ENCODE measurements at regions not wholly inside any gene's neighbourhood (a gene's known extent, or its start where the extent isn't known, plus 50 kb on each side); places are given as distances from the start of the nearest gene placed in this dataset.

- no peak overlapping the region for H3K4me3 ChIP-seq (ENCODE audit: low read depth, low read length)
- no peaks in the 10 kb centered on the region for H3K79me2 ChIP-seq
- no peak overlapping the region for H3K4me2 ChIP-seq (ENCODE audit: low read length)
- H3K9ac ChIP-seq = no peak overlapping the region
- H3K36me3 ChIP-seq (ENCODE audit: control insufficient read depth, insufficient read depth, low read length) = no peaks in the 10 kb centered on the region
- TF ChIP-seq, protein P1, sequence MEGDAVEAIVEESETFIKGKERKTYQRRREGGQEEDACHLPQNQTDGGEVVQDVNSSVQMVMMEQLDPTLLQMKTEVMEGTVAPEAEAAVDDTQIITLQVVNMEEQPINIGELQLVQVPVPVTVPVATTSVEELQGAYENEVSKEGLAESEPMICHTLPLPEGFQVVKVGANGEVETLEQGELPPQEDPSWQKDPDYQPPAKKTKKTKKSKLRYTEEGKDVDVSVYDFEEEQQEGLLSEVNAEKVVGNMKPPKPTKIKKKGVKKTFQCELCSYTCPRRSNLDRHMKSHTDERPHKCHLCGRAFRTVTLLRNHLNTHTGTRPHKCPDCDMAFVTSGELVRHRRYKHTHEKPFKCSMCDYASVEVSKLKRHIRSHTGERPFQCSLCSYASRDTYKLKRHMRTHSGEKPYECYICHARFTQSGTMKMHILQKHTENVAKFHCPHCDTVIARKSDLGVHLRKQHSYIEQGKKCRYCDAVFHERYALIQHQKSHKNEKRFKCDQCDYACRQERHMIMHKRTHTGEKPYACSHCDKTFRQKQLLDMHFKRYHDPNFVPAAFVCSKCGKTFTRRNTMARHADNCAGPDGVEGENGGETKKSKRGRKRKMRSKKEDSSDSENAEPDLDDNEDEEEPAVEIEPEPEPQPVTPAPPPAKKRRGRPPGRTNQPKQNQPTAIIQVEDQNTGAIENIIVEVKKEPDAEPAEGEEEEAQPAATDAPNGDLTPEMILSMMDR (IDR thresholded peaks at IDR 0.05) = no peak
- no peaks in the 10 kb centered on the region for H3K9me3 ChIP-seq (ENCODE audit: control insufficient read depth, low read length)
- H3K27me3 ChIP-seq (ENCODE audit: control insufficient read depth, insufficient read depth, low read length) = no peaks in the 10 kb centered on the region
- peaks cover 53% of the 10 kb centered on the region for H3K4me1 ChIP-seq
- H2AFZ ChIP-seq = no peak overlapping the region
- H3K27ac ChIP-seq = peak overlapping the region; percentile 50
These were observed 78.2 kb downstream of the IRF2BPL start for GRCh38 chr14:76950055-76951020.

- Histone ChIP-seq H3K79me2 (no peaks in the 10 kb centered on the region), H3K36me3 (ENCODE audit: control insufficient read depth, insufficient read depth, low read length) (no peaks in the 10 kb centered on the region), H3K4me3 (ENCODE audit: low read depth, low read length) (no peak overlapping the region), H3K9ac (no peak overlapping the region), H2AFZ (no peak overlapping the region), H3K4me2 (ENCODE audit: low read length) (no peak overlapping the region), H3K9me3 (ENCODE audit: control insufficient read depth, low read length) (no peaks in the 10 kb centered on the region), H3K27me3 (ENCODE audit: control insufficient read depth, insufficient read depth, low read length) (no peaks in the 10 kb centered on the region), H3K27ac (peak overlapping the region; percentile 94), H3K4me1 (peaks cover 39% of the 10 kb centered on the region)
- TF ChIP-seq, protein P1 (IDR thresholded peaks at IDR 0.05) = no peak
These were observed 79.5 kb downstream of the IRF2BPL start for GRCh38 chr14:76948976-76949375.

DNA sequence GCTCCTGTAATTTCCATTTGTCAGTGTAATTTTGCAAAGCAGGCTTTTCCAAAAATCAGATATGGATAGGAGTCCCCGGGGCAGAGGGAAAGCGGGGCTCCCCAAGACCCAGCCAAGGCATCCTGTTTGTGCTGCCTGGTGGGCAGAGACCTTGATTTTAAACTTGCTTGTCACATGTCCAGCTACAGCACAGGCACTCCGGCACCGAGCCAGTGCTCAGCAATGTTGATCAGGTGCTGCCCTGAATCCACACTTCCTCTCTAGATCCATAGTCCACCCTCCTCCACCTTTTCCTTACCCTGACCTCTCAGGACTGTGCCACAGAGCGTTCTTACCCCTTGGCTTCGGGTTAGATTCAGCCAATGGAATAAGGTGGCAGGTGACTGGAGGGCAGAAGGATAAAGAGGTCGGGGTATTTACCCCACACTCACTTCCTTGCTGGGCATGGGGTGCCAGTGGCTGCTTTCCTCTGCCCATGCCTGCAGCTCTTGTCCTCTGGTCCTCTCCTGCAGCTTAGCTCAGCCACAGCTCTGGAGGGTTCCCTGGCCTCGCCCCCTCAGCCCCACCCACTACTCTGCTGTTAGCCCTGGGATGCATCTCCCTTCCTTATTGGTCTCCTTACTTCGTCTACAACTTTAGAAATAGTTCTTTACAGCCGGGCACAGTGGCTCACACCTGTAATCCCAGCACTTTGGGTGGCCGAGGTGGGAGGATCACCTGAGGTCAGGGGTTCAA, 80.1 kb downstream of the IRF2BPL start:
- no peaks in the 10 kb centered on the region for H3K27me3 ChIP-seq (ENCODE audit: control insufficient read depth, insufficient read depth, low read length)
- no peaks in the 10 kb centered on the region for H3K36me3 ChIP-seq (ENCODE audit: control insufficient read depth, insufficient read depth, low read length)
- no peaks in the 10 kb centered on the region for H3K9me3 ChIP-seq (ENCODE audit: control insufficient read depth, low read length)
- H2AFZ ChIP-seq = peak overlapping the region; percentile 73
- H3K27ac ChIP-seq = peak overlapping the region; percentile 94
- peak overlapping the region; percentile 27 for H3K4me3 ChIP-seq (ENCODE audit: low read depth, low read length)
- peaks cover 33% of the 10 kb centered on the region for H3K4me1 ChIP-seq
- H3K9ac ChIP-seq = no peak overlapping the region
- H3K4me2 ChIP-seq (ENCODE audit: low read length) = peak overlapping the region; percentile 9
- TF ChIP-seq, protein P1 (IDR thresholded peaks at IDR 0.05) = no peak
- no peaks in the 10 kb centered on the region for H3K79me2 ChIP-seq

GRCh38 chr14:76947838-76948184, 80.7 kb downstream of the IRF2BPL start:
- H3K4me3 ChIP-seq (ENCODE audit: low read depth, low read length) = peak overlapping the region; percentile 27
- peaks cover 30% of the 10 kb centered on the region for H3K4me1 ChIP-seq
- H3K4me2 ChIP-seq (ENCODE audit: low read length) = peak overlapping the region; percentile 1
- no peaks in the 10 kb centered on the region for H3K79me2 ChIP-seq
- no peaks in the 10 kb centered on the region for H3K36me3 ChIP-seq (ENCODE audit: control insufficient read depth, insufficient read depth, low read length)
- H3K9me3 ChIP-seq (ENCODE audit: control insufficient read depth, low read length) = no peaks in the 10 kb centered on the region
- peak overlapping the region; percentile 94 for H3K27ac ChIP-seq
- H3K27me3 ChIP-seq (ENCODE audit: control insufficient read depth, insufficient read depth, low read length) = no peaks in the 10 kb centered on the region
- no peak overlapping the region for H3K9ac ChIP-seq
- H2AFZ ChIP-seq = peak overlapping the region; percentile 73
- TF ChIP-seq, protein P1 (IDR thresholded peaks at IDR 0.05) = no peak

Measured in parathyroid adenoma (tissue), 2 donors.